Neural cell (in vitro differentiated cells): ENCODE measurements at regions not wholly inside any gene's neighbourhood (a gene's known extent, or its start where the extent isn't known, plus 50 kb on each side); places are given as distances from the start of the nearest gene placed in this dataset.

Source experiments
- H2AFZ ChIP-seq: fragments of 200-600, 300-800 bp; sonication (generic), shearing (Covaris generic); 2 replicates; pipeline ENCODE4 v1.6.0; 2014; ENCODE audit warnings: low read depth, mild to moderate bottlenecking, antibody characterized with exemption, low read length, moderate library complexity
- H3F3A ChIP-seq: fragments of 200-600 bp; shearing (Covaris generic); 2 replicates; pipeline ENCODE4 v1.6.1; 2016; ENCODE audit warnings: mild to moderate bottlenecking, moderate library complexity, mixed read lengths, antibody characterized with exemption, low read length; ENCODE audit not compliant: insufficient read depth, poor library complexity, severe bottlenecking
- H3K27ac ChIP-seq: fragments of 200-600, 300-800 bp; sonication (generic), shearing (Covaris generic); 2 replicates; pipeline ENCODE4 v1.5.1; 2014; ENCODE audit warnings: mild to moderate bottlenecking, low read length, moderate library complexity
- H3K27me3 ChIP-seq: fragments of 300-800, 200-600 bp; sonication (generic), shearing (Covaris generic); 2 replicates; pipeline ENCODE4 v1.6.0; 2014; ENCODE audit warnings: mild to moderate bottlenecking, low read depth, low read length, moderate library complexity; ENCODE audit not compliant: insufficient read depth
- H3K36me3 ChIP-seq: fragments of 300-800, 200-600 bp; sonication (generic), shearing (Covaris generic); 2 replicates; pipeline ENCODE4 v1.5.1; 2014; ENCODE audit warnings: mild to moderate bottlenecking, antibody characterized with exemption, low read length, moderate library complexity; ENCODE audit not compliant: insufficient read depth
- H3K4me2 ChIP-seq: fragments of 300-800, 200-600 bp; sonication (generic), shearing (Covaris generic); 2 replicates; pipeline ENCODE4 v1.6.0; 2014; ENCODE audit warnings: mild to moderate bottlenecking, low read length
- H3K4me3 ChIP-seq: fragments of 300-800, 200-600 bp; sonication (generic), shearing (Covaris generic); 2 replicates; pipeline ENCODE4 v1.5.1; 2014; ENCODE audit warnings: mild to moderate bottlenecking, low read length, moderate library complexity
- H3K79me2 ChIP-seq: fragments of 200-600 bp; shearing (Covaris generic); replicated peaks from 2 replicates; pipeline ENCODE4 v1.6.0; 2014; ENCODE audit warnings: mild to moderate bottlenecking, low read length, moderate library complexity; ENCODE audit not compliant: insufficient read depth
- H3K9ac ChIP-seq: fragments of 300-800, 200-600 bp; sonication (generic), shearing (Covaris generic); 2 replicates; pipeline ENCODE4 v1.6.1; 2016; ENCODE audit warnings: mild to moderate bottlenecking, low read length, mixed read lengths
- H3K9me2 ChIP-seq: fragments of 200-600 bp; shearing (Covaris generic); 2 replicates; pipeline ENCODE4 v1.6.1; 2016; ENCODE audit warnings: mild to moderate bottlenecking, low read length, mixed read lengths; ENCODE audit not compliant: insufficient read depth
- H3K9me3 ChIP-seq: fragments of 200-600, 300-800 bp; sonication (generic), shearing (Covaris generic); 2 replicates; pipeline ENCODE4 v1.6.1; 2016; ENCODE audit warnings: mild to moderate bottlenecking, mixed run types, low read length, moderate library complexity, mixed read lengths
- H4K20me1 ChIP-seq: fragments of 200-600 bp; shearing (Covaris generic); 2 replicates; pipeline ENCODE4 v1.6.1; 2016; ENCODE audit warnings: mild to moderate bottlenecking, mixed run types; ENCODE audit not compliant: insufficient read depth
- CTCF ChIP-seq: fragments of 450-650 bp; IDR thresholded peaks from 2 replicates; pipeline ENCODE4 v1.5.1; 2014; ENCODE audit warnings: antibody characterized with exemption, mild to moderate bottlenecking, moderate library complexity; ENCODE audit not compliant: poor library complexity, severe bottlenecking
- EP300 ChIP-seq: fragments of 450-650 bp; conservative IDR thresholded peaks from 2 replicates; pipeline ENCODE4 v1.6.1; 2014; ENCODE audit warnings: antibody characterized with exemption, mild to moderate bottlenecking, moderate library complexity; ENCODE audit not compliant: poor library complexity, severe bottlenecking
- EZH2 ChIP-seq: fragments of 200-600, 300-800 bp; shearing (Covaris generic), sonication (generic); IDR thresholded peaks from 2 replicates; pipeline ENCODE4 v1.6.1; 2014; ENCODE audit warnings: antibody characterized with exemption, low read length, borderline replicate concordance, mild to moderate bottlenecking; ENCODE audit not compliant: insufficient read depth, poor library complexity, severe bottlenecking
- MXI1 ChIP-seq: fragments of 450-650 bp; conservative IDR thresholded peaks from 2 replicates; pipeline ENCODE4 v1.6.1; 2014; ENCODE audit warnings: antibody characterized with exemption, mild to moderate bottlenecking; ENCODE audit not compliant: poor library complexity, severe bottlenecking
- POLR2AphosphoS5 ChIP-seq: IDR thresholded peaks from 2 replicates; pipeline ENCODE4 v1.6.1; 2012
- RAD21 ChIP-seq: fragments of 450-650 bp; conservative IDR thresholded peaks from 2 replicates; pipeline ENCODE4 v1.6.1; 2014; ENCODE audit warnings: antibody characterized with exemption, mild to moderate bottlenecking, moderate library complexity
- REST ChIP-seq: IDR thresholded peaks from 2 replicates; pipeline ENCODE4 v1.6.1; 2012; ENCODE audit warnings: borderline replicate concordance
- SMC3 ChIP-seq: fragments of 450-650 bp; conservative IDR thresholded peaks from 2 replicates; pipeline ENCODE4 v1.6.1; 2014; ENCODE audit warnings: antibody characterized with exemption, mild to moderate bottlenecking, moderate library complexity; ENCODE audit not compliant: poor library complexity
- TAF1 ChIP-seq: IDR thresholded peaks from 2 replicates; pipeline ENCODE4 v1.6.1; 2012; ENCODE audit warnings: low read depth

GRCh38 chr3:86794361-86795065, 196.4 kb downstream of the VGLL3 start:
- no peak overlapping the region for H2AFZ ChIP-seq
- no peaks in the 10 kb centered on the region for H4K20me1 ChIP-seq
- H3K4me2 ChIP-seq, result no peak overlapping the region
- no peaks in the 10 kb centered on the region for H3K27me3 ChIP-seq
- H3K36me3 ChIP-seq, result no peaks in the 10 kb centered on the region
- H3K9me2 ChIP-seq, result no peaks in the 10 kb centered on the region
- no peak overlapping the region for H3K9ac ChIP-seq
- no peaks in the 10 kb centered on the region for H3K9me3 ChIP-seq
- no peak overlapping the region for H3K27ac ChIP-seq
- no peaks in the 10 kb centered on the region for H3K79me2 ChIP-seq
- TF ChIP-seq SMC3, result no peak
- H3K4me3 ChIP-seq, result no peak overlapping the region
- no peaks in the 10 kb centered on the region for H3F3A ChIP-seq

GRCh38 chr3:86793786-86794185, 197.2 kb downstream of the VGLL3 start:
- no peak for TF ChIP-seq SMC3
- no peak for TF ChIP-seq REST
- no peak for TF ChIP-seq CTCF
- no peak for TF ChIP-seq EZH2
- no peak for TF ChIP-seq RAD21
- Histone ChIP-seq H3K27me3 (no peaks in the 10 kb centered on the region), H3K27ac (no peak overlapping the region), H3K79me2 (no peaks in the 10 kb centered on the region), H3F3A (no peaks in the 10 kb centered on the region), H3K9ac (no peak overlapping the region), H3K9me3 (no peaks in the 10 kb centered on the region), H4K20me1 (no peaks in the 10 kb centered on the region), H2AFZ (no peak overlapping the region), H3K9me2 (no peaks in the 10 kb centered on the region), H3K4me2 (no peak overlapping the region), H3K36me3 (no peaks in the 10 kb centered on the region), H3K4me3 (no peak overlapping the region)

GRCh38 chr3:86792316-86792715, 198.6 kb downstream of the VGLL3 start:
- Histone ChIP-seq H3K79me2 (no peaks in the 10 kb centered on the region), H3F3A (no peaks in the 10 kb centered on the region), H3K4me3 (no peak overlapping the region), H4K20me1 (no peaks in the 10 kb centered on the region), H3K4me2 (no peak overlapping the region), H3K36me3 (no peaks in the 10 kb centered on the region), H3K27me3 (no peaks in the 10 kb centered on the region), H3K27ac (no peak overlapping the region), H3K9ac (no peak overlapping the region), H3K9me3 (no peaks in the 10 kb centered on the region), H3K9me2 (no peaks in the 10 kb centered on the region), H2AFZ (no peak overlapping the region)
- TF ChIP-seq SMC3, result no peak
- no peak for TF ChIP-seq CTCF
- TF ChIP-seq RAD21, result no peak
- no peak for TF ChIP-seq REST
- TF ChIP-seq POLR2AphosphoS5, result no peak
- no peak for TF ChIP-seq TAF1
- no peak for TF ChIP-seq MXI1
- TF ChIP-seq EP300, result no peak
- no peak for TF ChIP-seq EZH2
